Upper lobe of right lung (tissue), 1 donor: ENCODE measurements at regions not wholly inside any gene's neighbourhood (a gene's known extent, or its start where the extent isn't known, plus 50 kb on each side); places are given as distances from the start of the nearest gene placed in this dataset.

ENCODE experiments used
- ATAC-seq: fragments of 200-7000 bp; cut with Tn5 transposase; one replicate; pipeline ENCODE4 v1.9.1; 2020; ENCODE audit warnings: mild to moderate bottlenecking, moderate library complexity
- DNase-seq: peaks from one replicate; pipeline ENCODE4 v3.0.0-alpha.2; 2020
- H3K27ac ChIP-seq: fragments of 200-600 bp; one replicate; pipeline ENCODE4 v1.8.0; 2022
- H3K27me3 ChIP-seq: fragments of 200-600 bp; one replicate; pipeline ENCODE4 v1.8.0; 2022; ENCODE audit warnings: mild to moderate bottlenecking
- H3K36me3 ChIP-seq: fragments of 200-600 bp; one replicate; pipeline ENCODE4 v1.8.0; 2022
- H3K4me1 ChIP-seq: fragments of 200-600 bp; one replicate; pipeline ENCODE4 v1.8.0; 2022
- H3K4me3 ChIP-seq: fragments of 200-600 bp; one replicate; pipeline ENCODE4 v1.8.0; 2022; ENCODE audit warnings: mild to moderate bottlenecking
- H3K9me3 ChIP-seq: fragments of 200-600 bp; one replicate; pipeline ENCODE4 v1.8.0; 2022
- CTCF ChIP-seq: fragments of 200-600 bp; IDR thresholded peaks from one replicate; pipeline ENCODE4 v1.8.0; 2022; ENCODE audit warnings: antibody characterized with exemption
- intact Hi-C: fragments of 100-400 bp; cut with DNase I; formaldehyde crosslinking; loops from one replicate; pipeline ENCODE4 v1.11.0; 2022
- donor health status: DM: no; HTN: yes; CAD: no; lungs with severe emphysema.

- DNase-seq: no peak
- intact Hi-C loops: no loop called here
- no peaks in the 10 kb centered on the region for H3K36me3 ChIP-seq
These were observed 77.6 kb upstream of the FUT8 start for GRCh38 chr14:65334765-65335410.

GRCh38 chr14:65335411-65335947 is 77.1 kb upstream of the FUT8 start:
- Histone ChIP-seq H3K9me3 (no peaks in the 10 kb centered on the region), H3K27ac (peak overlapping the region; percentile 62), H3K27me3 (no peaks in the 10 kb centered on the region), H3K36me3 (no peaks in the 10 kb centered on the region), H3K4me3 (no peak overlapping the region), H3K4me1 (peaks cover 29% of the 10 kb centered on the region)
- peak; percentile 34 for ATAC-seq
- no peak for TF ChIP-seq CTCF
- intact Hi-C loops: no loop called here
- DNase-seq: no peak

More at GRCh38 chr14:65334765-65335410, 77.6 kb upstream of the FUT8 start:
- no peak overlapping the region for H3K4me3 ChIP-seq
- H3K4me1 ChIP-seq: peaks cover 29% of the 10 kb centered on the region
- H3K27me3 ChIP-seq: no peaks in the 10 kb centered on the region
- peak overlapping the region; percentile 62 for H3K27ac ChIP-seq
- no peaks in the 10 kb centered on the region for H3K9me3 ChIP-seq
- no peak for TF ChIP-seq CTCF
- ATAC-seq: peak; percentile 78

GRCh38 chr14:65336191-65336591 is 76.3 kb upstream of the FUT8 start:
- Histone ChIP-seq H3K27ac (peak overlapping the region; percentile 26), H3K4me3 (no peak overlapping the region)
- intact Hi-C loops: no loop called here

GRCh38 chr14:65339866-65340265 is 72.7 kb upstream of the FUT8 start:
- H3K36me3 ChIP-seq: no peaks in the 10 kb centered on the region
- no peak for TF ChIP-seq CTCF
- H3K4me1 ChIP-seq: peaks cover 17% of the 10 kb centered on the region
- H3K27ac ChIP-seq: no peak overlapping the region
- intact Hi-C loops: no loop called here
- no peaks in the 10 kb centered on the region for H3K9me3 ChIP-seq
- H3K4me3 ChIP-seq: no peak overlapping the region
- ATAC-seq (no peak), DNase-seq (no peak)
- no peaks in the 10 kb centered on the region for H3K27me3 ChIP-seq

More at GRCh38 chr14:65336191-65336591, 76.3 kb upstream of the FUT8 start:
- TF ChIP-seq CTCF: no peak
- H3K4me1 ChIP-seq: peaks cover 29% of the 10 kb centered on the region
- no peaks in the 10 kb centered on the region for H3K9me3 ChIP-seq
- DNase-seq: no peak
- ATAC-seq: peak; percentile 34
- no peaks in the 10 kb centered on the region for H3K27me3 ChIP-seq
- no peaks in the 10 kb centered on the region for H3K36me3 ChIP-seq

GRCh38 chr14:65344011-65344410 is 68.5 kb upstream of the FUT8 start:
- TF ChIP-seq CTCF: no peak
- H3K9me3 ChIP-seq: no peaks in the 10 kb centered on the region
- no peak for ATAC-seq
- no peaks in the 10 kb centered on the region for H3K27me3 ChIP-seq
- no peak for DNase-seq
- intact Hi-C loops: no loop called here
- no peak overlapping the region for H3K4me3 ChIP-seq
- H3K36me3 ChIP-seq: no peaks in the 10 kb centered on the region
- H3K4me1 ChIP-seq: peaks cover 21% of the 10 kb centered on the region
- no peak overlapping the region for H3K27ac ChIP-seq
